Right lobe of liver (tissue), 4 donors: ENCODE measurements at regions not wholly inside any gene's neighbourhood (a gene's known extent, or its start where the extent isn't known, plus 50 kb on each side); places are given as distances from the start of the nearest gene placed in this dataset.

ENCODE experiments used
- CTCF ChIP-seq, 4 donors: fragments of 200-600 bp in 3 of 4; fragments of 450-650 bp in 1 of 4; IDR thresholded peaks; one replicate each; pipeline versions ENCODE4 v1.5.1 to v1.8.0; 2016 to 2022; ENCODE audit warnings: antibody characterized with exemption in 4 of 4, mild to moderate bottlenecking in 2 of 4
- POLR2A ChIP-seq: fragments of 450-650 bp; IDR thresholded peaks from one replicate; pipeline ENCODE4 v1.6.1; 2017; ENCODE audit warnings: antibody characterized with exemption, mild to moderate bottlenecking
- donor health status: DM: no; HTN: no; CAD: no.
- donor health status: DM: no; HTN: no; CAD: no.
- donor health status: DM: no; HTN: yes; CAD: no.

GRCh38 chr1:38527373-38527966, 332.1 kb downstream of the RRAGC start:
- TF ChIP-seq CTCF (IDR thresholded peaks at IDR 0.05) (no peak), POLR2A (no peak)
